GM18499 (cell line): ENCODE measurements at regions not wholly inside any gene's neighbourhood (a gene's known extent, or its start where the extent isn't known, plus 50 kb on each side); places are given as distances from the start of the nearest gene placed in this dataset.
"Not testable (repeated sequence)": the region's sequence is repeated elsewhere in the genome, so short reads cannot be mapped to it uniquely, and the experiment has no call there.

Experiments
- ATAC-seq: cut with Tn5 transposase; IDR thresholded peaks from one replicate; pipeline ENCODE4 v1.9.1; 2021; ENCODE audit warnings: moderate number of reproducible peaks; ENCODE audit not compliant: insufficient read depth, unreplicated experiment

DNA sequence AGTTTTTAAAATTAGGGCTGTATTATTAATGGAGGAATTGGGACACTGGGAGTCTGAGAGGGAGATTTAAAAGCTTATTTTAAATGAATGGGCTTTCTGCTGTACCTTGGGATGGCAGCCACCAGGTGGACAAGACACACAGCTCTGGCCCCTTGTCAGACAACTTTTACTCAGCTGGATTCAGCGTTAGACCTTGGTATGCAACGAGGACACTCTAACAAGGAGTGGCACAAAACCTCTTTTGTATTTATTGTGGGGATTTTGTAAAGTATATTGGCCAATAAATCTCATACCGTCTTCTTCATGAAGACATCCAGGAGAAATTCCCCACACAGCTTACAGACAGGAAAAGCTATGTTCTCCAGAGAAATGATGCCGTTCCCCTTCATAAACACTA, 105.7 kb downstream of the LCA5 start:
- no peak for ATAC-seq

DNA sequence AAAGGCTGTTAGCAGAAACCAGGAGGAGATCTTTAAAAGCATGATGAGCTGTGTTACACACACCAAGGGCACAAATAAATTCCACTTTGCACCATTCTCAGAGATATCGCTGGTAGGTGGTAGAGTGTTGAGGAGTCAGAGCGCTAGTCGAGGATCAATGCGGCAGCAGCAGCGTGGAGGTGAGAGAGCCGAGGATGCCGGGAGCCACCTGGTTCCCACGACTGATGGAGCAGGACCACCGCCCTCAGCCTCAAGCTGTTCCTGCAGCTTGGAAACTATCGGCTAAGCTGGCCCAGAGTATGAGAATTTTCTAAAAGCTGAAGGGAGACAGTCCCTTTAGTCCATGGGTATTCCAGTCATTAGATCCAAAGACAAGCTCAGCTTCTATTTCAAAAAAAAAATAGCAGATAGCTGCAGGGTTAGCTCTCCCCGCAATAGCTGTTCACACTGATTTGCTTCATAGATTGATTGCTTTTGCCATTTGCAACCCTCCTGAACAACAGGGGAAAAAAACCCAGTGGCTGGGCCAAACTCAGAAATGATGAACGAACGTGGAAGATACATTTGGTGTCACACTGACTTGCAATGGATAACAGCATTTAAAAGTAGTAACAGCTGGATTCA, 106.2 kb downstream of the LCA5 start:
- no peak for ATAC-seq

DNA sequence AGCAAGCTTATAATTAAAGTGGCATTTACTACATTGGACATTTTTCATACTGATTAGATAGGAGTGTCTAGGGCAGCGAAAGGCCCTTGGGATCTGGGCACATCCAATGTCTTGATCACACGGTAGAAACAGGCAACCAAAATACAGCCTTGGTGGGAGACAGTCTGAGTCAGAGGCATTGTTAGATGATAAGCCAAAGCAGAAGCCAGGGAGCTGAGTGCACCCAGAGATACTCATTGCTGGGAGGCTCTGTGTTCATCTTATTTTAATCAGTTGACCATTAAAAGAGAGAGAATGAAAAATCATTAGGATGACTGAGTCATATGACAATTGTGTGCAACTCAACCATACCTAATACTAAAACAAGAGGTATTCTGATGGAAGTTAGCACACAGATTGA, 109.5 kb downstream of the LCA5 start:
- ATAC-seq, result no peak

DNA sequence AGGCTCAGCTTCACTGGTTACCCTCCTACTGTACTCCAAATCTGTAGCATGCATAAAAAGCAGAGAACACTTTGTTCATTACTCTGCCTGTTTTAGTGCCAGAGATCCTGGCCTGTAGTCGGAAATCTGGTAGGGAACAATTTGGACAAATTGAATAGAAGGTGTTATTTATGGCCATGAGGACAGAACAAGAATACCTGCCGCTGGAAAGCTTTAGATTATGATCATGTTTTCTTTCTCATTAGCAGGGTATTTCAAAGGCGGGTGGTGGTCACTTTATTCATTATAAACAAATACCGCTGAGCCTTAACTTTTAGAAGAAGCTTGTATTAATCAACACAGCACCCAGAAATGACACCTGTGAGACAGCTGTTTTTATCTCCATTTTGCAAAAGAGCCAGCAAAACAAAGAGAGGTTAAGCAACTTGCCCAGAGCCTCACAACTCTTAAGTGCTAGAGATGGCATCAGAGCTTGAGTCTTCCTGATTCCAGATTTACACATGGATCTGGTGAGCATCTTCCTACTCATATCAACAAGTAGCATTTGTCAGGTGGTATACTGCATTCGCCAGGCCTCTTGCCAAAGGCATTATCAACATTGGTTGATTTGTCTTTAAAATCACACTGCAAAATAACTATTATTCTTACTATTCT, 110.5 kb downstream of the LCA5 start:
- no peak for ATAC-seq

DNA sequence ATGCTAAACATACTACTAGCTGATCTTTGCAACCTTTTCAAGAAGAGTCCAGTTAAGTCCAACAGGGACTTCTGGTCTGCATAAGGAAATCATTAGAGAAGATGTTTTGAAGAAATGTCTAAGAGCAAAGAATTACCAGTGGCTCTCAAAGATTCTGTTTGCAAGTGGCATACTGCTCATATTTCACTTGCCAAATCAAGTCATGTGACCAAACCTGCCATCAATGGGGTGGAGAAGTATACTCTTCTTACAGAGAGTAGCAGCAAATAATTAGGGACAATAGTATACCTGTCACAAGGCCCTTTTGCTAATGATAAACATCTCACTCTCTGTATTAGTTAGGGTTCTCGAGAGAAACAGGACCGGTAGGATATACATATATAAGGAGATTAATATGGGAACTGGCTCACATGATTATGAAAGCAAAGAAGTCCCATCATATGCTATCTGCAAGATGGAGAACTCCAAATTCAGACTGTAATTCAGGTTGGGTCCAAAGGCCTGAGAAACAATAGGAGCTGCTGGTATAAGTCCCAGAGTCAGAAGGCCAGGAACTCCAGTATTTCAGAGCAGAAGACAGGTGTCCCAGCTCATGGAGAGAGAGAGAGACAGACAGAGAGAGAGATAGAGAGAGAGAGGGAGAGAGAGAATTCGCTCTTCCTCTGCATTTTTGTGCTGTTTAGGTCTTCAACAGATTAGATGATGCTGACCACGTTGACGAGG, 111.5 kb downstream of the LCA5 start:
- ATAC-seq, result no peak

DNA sequence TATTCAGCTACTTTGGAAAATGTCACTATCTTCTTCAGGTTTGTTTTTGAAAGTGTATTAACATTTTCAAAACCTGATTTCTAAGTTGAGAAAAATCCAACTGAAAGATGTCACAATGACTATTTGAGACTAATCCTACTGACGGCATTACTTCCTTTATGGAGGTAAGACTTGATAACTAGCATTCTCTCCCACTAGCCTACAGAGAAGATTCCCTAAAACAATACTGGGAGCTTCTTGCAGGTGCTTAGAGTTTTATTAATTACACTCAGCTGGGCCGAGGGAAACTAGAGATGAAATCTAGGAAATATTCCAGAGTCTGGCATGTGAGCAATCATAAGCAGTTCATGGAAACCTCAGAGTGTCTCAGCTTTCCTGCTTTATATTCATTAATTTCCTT, 114.0 kb downstream of the LCA5 start:
- no peak for ATAC-seq

DNA sequence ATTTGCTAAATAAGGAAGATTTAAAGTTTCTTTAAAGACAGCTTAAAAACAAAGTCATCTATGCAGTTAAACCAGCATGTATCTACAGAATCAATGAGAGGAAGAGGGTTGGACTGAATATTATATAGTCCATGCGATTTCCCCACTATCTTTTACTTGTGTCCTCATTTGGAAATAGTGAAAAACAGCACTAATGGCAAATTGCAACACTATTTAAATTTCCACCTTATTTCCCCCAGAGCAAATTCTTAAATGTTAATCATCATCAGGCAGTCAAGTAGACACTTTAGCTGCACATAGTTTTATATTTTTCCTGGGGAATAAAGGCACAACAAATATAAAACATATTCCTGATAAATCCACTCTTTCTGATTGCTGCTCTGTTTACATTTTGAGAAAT, 114.6 kb downstream of the LCA5 start:
- no peak for ATAC-seq

DNA sequence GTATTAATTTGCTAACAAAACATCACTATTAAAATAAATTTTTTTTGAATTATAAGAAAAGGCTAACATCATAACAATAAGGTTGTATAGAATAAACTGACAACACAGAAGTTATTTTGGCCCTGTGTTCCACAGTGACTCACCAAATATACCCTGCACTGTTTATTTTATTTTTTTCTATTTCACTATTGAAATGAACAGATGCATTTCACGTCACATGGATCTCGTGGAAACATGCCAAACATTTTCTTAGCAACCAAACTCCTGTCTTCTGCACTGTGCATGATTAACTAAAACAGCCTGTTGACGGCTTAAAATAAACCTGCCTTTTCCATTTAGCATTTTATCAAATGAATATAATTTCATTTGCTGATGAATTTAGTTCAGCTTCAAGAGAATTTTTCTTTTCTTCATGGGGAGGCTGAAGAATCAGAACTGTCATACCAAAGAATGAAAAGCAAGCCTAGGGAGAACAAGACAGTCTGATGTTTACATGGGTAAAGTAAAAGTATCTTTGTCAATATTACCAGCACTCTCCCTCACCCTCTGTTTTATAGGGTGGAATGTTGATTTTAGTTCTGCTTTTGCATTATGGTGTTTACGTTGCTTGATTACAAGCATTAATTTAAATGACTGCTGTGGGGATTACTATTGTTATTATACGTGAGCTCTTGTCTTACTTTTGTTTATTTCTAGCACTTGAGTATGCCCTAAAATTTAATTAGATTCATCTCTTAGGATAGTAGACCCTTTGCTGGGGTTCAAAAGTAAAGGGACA, 115.3 kb downstream of the LCA5 start:
- ATAC-seq, result peak; percentile 77

DNA sequence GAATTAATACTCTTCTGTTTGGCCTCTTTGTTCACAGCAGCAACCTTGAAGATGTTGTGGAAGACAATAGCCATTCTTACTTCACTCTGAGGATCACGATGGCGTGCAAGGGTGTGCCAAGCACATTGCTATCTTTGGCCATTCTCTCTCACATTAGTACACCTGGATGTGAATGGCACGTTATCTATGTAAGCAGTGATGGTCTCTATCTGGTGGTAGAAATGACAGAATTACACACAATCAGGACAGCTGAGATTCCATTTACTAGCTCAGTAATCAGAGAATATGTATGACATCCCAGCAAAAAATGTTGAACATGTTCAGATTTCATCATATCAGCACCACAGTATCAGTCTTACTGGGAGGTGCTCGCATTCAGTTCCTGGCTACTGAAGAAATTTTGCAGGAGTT, 116.2 kb downstream of the LCA5 start:
- no peak for ATAC-seq

DNA sequence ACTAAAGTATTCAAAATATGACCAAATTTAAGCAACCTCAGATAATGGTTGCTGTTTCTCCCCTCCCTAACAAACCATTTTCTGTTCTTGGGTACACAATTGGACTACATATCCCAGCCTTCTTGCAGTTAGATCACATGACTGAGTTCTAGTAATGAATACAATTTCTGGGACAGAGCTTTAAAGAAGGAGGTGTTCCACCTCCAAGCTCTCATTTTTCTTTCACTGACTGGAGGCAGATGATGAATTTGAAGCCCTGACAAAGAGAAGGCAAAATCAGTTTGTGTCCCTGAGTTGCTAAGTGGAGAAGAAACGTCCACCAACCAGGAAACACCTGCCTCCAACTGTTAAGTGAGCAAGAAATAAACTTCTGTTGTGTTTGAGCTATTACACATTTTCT, 117.2 kb downstream of the LCA5 start:
- ATAC-seq, result no peak

DNA sequence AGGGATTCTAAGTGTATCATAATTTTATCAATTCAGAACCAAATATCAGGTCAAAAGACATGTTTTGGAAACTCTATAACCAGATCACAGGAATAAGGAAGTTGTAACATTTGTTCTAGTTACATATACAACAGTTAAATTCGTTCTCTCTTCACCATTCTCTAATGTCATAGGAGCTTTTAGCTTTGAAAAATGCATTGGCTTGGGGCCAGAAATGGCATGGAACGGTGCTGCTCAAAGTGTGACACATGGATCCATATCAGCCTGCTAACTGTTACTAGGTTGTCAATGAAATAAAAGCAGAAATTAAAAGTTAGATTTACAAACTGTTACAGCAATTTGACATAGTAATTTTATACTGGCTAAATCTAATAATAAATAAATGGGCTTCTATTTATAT, 120.3 kb downstream of the LCA5 start:
- ATAC-seq, result no peak

DNA sequence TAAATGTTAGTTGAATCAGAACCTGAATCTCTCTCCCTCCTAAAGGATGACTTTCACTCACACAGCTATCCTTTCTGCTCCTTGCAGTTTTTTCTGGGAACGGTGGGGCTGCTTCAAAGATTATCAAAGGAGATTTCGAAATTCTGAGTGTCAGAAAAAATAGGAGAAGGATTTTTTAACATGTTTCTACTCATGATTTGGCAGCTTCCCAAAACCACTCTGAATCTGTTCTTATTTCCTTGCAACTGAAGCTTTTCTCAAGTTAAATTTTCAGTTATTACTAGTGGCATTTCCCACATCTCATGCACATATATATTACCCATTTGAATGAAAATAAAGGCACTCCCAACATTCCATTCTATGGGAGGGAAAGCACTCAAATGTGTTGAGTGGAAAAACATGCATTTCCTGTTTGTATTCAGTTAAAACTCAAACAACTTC, 123.6 kb downstream of the LCA5 start:
- ATAC-seq, result no peak

DNA sequence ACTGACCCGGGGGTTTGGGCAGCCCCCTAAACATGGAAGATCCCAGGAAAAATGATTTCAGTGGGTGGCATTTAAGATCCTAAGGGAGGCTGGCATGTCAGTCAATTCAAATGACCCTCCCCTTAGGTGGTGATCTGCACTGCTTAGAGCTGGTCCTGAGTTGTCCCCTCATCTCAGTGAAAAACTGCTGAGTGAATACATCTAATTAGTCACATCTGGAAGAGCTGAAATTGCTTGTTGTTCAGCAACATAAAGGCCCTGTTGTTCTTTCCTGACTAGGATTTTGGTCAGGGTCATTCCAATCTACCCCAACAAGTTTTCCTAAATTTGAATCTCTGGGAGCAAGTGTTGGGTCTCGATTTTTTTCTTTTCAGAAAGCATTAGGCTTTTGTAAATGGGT, 126.4 kb downstream of the LCA5 start:
- ATAC-seq, result no peak

DNA sequence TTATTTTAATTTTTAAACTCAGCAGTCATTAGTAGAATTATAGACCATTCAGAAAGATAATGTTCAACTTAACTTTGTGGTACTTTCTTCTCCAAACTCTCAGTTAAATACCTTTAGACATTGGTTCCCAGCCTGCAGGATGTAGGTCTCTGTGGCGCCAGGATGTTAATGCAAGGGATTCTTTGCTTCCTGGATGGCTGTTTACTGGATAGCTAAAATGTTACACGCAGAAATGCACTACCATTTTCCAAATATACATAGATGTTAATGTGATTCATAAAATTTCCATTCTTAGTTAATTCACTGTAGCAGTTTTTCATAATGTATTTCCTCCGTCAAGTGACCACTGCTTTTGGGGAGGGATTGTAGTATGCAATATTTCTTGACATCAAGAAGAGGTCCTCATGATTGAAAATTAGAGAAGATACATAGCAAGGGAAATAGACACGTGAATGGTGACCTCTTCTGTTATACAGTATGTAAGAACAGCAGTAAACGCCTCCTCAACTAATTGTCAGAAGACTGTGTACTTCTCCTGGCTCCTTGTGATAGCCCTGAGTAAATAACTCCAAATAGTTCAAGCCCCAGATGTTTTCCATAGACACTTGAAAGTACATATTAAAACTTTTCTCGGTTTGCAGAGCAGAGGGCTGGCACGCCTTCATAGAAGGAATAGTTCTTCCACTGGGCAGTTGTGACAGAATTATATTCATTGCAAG, 128.8 kb downstream of the LCA5 start:
- no peak for ATAC-seq

DNA sequence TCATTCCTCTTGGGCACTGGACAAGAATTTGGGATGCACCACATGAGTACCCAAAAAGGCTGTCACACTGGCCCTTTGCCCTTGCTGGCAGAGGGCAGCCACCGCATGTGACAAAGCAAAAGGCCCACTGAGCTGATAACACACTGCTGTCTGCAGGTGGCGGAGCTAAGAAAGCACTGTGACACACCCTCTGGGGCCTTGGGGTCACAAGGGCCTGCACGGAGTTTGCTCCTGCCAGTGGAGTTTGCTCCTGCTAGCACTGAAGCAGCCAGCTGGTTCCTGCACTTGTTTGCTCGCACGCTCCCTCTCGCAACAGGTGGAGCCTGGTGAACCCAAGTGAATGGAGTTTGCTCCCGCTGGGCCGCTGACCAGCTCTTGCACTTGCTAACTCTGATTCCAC, 132.6 kb downstream of the LCA5 start:
- no peak for ATAC-seq

DNA sequence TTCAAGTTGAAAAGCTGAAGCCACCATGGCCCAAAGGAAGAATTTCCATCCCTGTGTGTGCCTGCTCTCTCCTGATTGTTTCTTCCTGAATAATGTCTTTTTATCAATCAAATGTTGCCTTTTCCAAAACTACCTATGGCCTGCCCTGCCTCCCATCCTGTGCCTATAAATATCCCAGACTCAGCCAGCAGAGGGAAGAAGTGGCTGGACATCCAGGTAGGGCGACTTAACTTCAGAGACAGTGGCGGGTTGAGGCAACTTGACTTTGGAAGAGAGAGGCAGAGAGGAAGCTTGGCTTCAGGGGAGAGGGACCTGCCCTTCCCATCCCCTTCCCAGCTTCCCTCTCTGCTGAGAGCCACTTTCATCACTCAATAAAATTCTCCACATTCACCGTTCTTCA, 133.0 kb downstream of the LCA5 start:
- ATAC-seq, result no peak

DNA sequence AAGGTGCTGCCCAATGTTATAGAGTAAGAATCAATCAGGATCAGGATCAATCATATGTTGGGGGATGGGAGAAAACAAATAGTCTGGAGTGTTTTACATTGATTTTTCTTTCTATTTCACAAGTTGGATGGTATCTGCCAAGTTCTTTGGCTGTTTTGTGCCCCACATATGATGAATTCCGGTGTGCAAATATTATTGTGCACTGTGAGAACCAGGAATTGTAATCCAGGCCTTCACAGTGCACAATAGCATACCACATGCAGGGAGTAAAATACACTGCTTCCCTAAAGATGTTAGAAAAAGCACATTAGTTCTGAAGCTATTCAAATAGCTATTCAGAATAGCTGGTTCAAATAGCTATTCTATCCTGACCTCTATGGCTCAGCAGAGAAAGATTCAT, 133.7 kb downstream of the LCA5 start:
- no peak for ATAC-seq

DNA sequence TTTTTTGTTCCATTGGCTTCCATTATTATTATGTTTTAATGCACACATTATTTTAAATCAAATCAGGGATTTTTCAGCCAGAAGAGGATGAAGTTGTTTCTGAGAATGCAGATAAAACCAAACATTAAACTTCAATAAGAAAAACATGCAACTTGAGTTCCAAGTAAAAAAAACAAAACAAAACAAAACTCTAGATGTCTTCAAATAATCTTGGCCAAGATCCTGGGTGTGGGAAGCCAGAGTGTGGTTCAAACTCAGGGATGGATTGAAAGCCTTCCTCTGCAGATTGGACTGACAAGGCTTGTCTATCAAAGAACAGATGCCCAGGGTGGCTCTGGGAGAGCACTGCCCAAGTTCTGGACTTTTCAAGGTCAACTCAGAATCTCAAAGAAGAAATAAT, 134.1 kb downstream of the LCA5 start:
- no peak for ATAC-seq

DNA sequence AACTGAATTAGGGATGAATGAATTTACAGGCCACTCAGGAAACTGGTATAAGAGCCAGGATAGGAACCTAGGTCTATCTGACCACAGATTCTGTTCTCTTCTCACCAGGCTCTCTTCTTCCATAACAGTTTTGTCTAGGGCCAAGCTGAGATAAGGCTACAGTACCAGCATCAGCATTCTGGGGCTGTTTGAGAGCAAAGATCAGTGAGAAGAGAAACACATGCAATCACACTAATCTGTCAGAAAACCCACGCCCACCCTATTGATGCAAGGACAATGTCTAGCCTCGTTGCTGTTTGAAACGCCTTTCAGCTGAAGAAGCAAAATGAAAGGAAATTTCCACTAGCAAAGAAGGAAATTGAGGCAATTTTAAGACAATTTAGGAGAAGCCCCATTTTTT, 137.7 kb downstream of the LCA5 start:
- ATAC-seq, result no peak

DNA sequence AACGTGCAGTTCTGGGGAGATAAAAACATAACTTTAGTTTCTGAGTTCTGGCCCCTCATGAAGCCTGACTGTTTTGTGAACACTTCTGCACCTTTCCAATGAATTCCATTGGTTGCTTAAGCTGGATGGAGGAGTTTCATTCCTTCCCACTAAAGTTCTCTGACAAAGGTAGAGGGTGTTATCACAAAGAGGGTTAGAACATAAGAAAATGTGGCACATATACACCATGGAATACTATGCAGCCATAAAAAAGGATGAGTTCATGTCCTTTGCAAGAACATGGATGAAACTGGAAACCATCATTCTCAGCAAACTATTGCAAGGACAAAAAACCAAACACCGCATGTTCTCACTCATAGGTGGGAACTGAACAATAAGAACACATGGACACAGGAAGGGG, 138.6 kb downstream of the LCA5 start:
- ATAC-seq, result not testable (repeated sequence)
